ENCODE measurements at regions not wholly inside any gene's neighbourhood (a gene's known extent, or its start where the extent isn't known, plus 50 kb on each side); places are given as distances from the start of the nearest gene placed in this dataset.

DNA sequence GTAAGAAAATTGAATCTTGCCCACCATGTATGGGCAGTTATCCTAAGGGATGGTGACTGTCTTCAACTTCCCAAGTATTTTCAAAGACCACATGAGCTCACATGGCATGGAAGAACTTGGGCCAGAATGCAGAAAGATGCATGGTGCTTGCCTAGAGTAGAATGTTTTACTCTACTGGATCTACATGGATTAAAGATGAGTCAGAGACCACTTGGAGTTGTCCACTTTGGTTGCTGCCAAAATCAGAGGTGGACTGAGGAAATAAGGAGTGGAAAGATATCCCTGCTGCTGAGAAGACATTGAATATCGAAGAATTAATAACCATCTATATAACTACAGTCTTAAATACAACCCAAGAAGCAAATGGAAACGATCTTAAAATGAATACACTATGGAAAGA, 498.1 kb downstream of the NLGN4X start:
- ATAC-seq (no peak), DNase-seq (ENCODE audit: extremely low read depth in 1 of 4, low spot score in 3 of 4) (no peak), FAIRE-seq (no peak)
- Histone ChIP-seq H3K4me1 (replicated peaks in 1 of 2; ENCODE audit: control insufficient read depth in 2 of 2, insufficient read depth in 2 of 2, low read length in 2 of 2) (no peaks in the 10 kb centered on the region), H3K79me2 (ENCODE audit: control insufficient read depth, insufficient read depth, low read length) (no peaks in the 10 kb centered on the region), H4K20me1 (replicated peaks; ENCODE audit: control insufficient read depth, insufficient read depth, low read length) (no peaks in the 10 kb centered on the region), H3K27me3 (ENCODE audit: control insufficient read depth in 2 of 2, insufficient read depth in 2 of 2, low read length in 2 of 2) (no peaks in the 10 kb centered on the region), H3K36me3 (ENCODE audit: control insufficient read depth, insufficient read depth, low read length) (no peaks in the 10 kb centered on the region), H3K27ac (ENCODE audit: extremely low read depth, low read depth, low read length) (no peak overlapping the region), H3K4me2 (ENCODE audit: insufficient read depth, low read length) (no peak overlapping the region), H2AFZ (ENCODE audit: low read depth, low read length) (no peak overlapping the region), H3K9me1 (ENCODE audit: control insufficient read depth, insufficient read depth, low read length) (no peaks in the 10 kb centered on the region), H3K9ac (ENCODE audit: insufficient read depth in 1 of 2, low read depth in 2 of 2, low read length in 2 of 2) (no peak overlapping the region), H3K4me3 (no peak overlapping the region), H3K9me3 (replicated peaks; ENCODE audit: control insufficient read depth, insufficient read depth, low read depth, low read length) (no peaks in the 10 kb centered on the region)
- CTCF ChIA-PET (ENCODE audit: low intra/inter-chr PET ratio), result no interaction called here
- whole genome bisulfite sequencing (ENCODE audit: insufficient coverage, low coverage, missing lambda C conversion rate), result 0% methylated on average over 2 of the region's 2 CpGs
- intact Hi-C loops (cut with micrococcal nuclease), result no loop called here
- in situ Hi-C loops (cut with MboI), result no loop called here
- TF ChIP-seq, protein P1, sequence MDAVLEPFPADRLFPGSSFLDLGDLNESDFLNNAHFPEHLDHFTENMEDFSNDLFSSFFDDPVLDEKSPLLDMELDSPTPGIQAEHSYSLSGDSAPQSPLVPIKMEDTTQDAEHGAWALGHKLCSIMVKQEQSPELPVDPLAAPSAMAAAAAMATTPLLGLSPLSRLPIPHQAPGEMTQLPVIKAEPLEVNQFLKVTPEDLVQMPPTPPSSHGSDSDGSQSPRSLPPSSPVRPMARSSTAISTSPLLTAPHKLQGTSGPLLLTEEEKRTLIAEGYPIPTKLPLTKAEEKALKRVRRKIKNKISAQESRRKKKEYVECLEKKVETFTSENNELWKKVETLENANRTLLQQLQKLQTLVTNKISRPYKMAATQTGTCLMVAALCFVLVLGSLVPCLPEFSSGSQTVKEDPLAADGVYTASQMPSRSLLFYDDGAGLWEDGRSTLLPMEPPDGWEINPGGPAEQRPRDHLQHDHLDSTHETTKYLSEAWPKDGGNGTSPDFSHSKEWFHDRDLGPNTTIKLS (IDR thresholded peaks at IDR 0.05; ENCODE audit: borderline replicate concordance, low read depth), result no peak
- TF ChIP-seq MLLT1 (IDR thresholded peaks at IDR 0.05) (no peak), TCF7L2 (IDR thresholded peaks at IDR 0.05; ENCODE audit: low read depth, low read length) (no peak), ZKSCAN8 (CRISPR knock-in tag; IDR thresholded peaks at IDR 0.05) (no peak), HDAC2 (IDR thresholded peaks at IDR 0.05) (no peak), ZBTB49 (CRISPR knock-in tag; IDR thresholded peaks at IDR 0.05; ENCODE audit: borderline replicate concordance) (no peak), ERF (CRISPR knock-in tag; IDR thresholded peaks at IDR 0.05) (no peak), ZKSCAN3 (CRISPR knock-in tag; IDR thresholded peaks at IDR 0.05) (no peak), HINFP (tag; conservative IDR thresholded peaks at IDR 0.05; ENCODE audit: low read depth) (no peak), ZNF780A (CRISPR knock-in tag; IDR thresholded peaks at IDR 0.05) (no peak), GABPB2 (CRISPR knock-in tag; conservative IDR thresholded peaks at IDR 0.05) (no peak), DIDO1 (tag; IDR thresholded peaks at IDR 0.05; ENCODE audit: low read depth) (no peak), ZNF274 (IDR thresholded peaks at IDR 0.05; ENCODE audit: borderline replicate concordance, low read depth, low read length) (no peak), ZNF175 (CRISPR knock-in tag; IDR thresholded peaks at IDR 0.05; ENCODE audit: low read depth) (no peak), ZNF644 (tag; IDR thresholded peaks at IDR 0.05; ENCODE audit: low read depth) (no peak)
- BruUV-seq (replicated peaks), result no TSS peak
- POLR2A ChIA-PET, result no interaction called here
